ENCODE measurements at regions not wholly inside any gene's neighbourhood (a gene's known extent, or its start where the extent isn't known, plus 50 kb on each side); places are given as distances from the start of the nearest gene placed in this dataset.

DNA sequence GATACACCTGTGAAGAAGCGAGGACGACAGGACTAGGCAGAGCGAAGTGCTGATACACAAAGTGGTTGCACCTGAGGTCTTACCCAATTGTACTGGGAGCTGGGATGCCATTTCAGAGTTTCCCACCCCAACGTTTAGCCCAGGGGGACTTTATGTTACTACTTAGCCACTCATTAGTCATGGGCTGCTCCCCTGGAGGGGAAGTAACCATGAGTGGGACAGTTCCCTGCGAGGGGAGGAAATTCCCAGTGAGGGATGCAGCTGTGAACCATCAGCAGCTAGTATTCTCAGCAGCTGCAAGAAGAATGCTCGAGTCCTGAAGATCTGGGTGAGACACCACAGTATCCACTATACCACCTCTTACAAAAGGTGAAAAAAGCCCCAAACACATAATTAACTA is 93.7 kb upstream of the ACTBL2 start:
- H3K4me3 ChIP-seq (ENCODE audit: low read depth, low read length), result no peak overlapping the region
- DNase-seq (ENCODE audit: low read depth), result no peak
- TF ChIP-seq MYC (IDR thresholded peaks at IDR 0.05; ENCODE audit: low read depth, low read length) (no peak), POLR2A (IDR thresholded peaks at IDR 0.05; ENCODE audit: extremely low read depth, insufficient read length) (no peak)
- TF ChIP-seq, protein P1, sequence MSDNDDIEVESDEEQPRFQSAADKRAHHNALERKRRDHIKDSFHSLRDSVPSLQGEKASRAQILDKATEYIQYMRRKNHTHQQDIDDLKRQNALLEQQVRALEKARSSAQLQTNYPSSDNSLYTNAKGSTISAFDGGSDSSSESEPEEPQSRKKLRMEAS (IDR thresholded peaks at IDR 0.05; ENCODE audit: low read depth, low read length), result no peak
- TF ChIP-seq, protein P2, sequence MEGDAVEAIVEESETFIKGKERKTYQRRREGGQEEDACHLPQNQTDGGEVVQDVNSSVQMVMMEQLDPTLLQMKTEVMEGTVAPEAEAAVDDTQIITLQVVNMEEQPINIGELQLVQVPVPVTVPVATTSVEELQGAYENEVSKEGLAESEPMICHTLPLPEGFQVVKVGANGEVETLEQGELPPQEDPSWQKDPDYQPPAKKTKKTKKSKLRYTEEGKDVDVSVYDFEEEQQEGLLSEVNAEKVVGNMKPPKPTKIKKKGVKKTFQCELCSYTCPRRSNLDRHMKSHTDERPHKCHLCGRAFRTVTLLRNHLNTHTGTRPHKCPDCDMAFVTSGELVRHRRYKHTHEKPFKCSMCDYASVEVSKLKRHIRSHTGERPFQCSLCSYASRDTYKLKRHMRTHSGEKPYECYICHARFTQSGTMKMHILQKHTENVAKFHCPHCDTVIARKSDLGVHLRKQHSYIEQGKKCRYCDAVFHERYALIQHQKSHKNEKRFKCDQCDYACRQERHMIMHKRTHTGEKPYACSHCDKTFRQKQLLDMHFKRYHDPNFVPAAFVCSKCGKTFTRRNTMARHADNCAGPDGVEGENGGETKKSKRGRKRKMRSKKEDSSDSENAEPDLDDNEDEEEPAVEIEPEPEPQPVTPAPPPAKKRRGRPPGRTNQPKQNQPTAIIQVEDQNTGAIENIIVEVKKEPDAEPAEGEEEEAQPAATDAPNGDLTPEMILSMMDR (IDR thresholded peaks at IDR 0.05; ENCODE audit: low read depth, low read length), result no peak

DNA sequence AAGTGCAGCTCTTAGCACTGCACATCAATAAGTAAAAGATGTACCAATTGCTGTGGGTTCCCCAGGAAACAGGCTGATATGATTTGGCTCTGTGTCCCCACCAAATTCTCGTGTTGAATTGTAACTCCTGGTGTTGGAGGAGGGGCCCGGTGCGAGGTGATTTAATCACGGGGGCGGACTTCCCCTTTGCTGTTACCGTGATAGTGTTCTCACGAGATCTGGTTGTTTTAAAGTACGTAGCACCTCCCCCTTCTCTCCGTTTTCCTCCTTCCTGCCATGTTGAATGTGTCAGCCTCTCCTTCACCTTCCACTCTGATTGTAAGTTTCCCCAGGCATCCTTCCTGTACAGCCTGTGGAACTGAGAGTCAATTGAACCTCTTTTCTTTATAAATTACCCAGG is 93.2 kb upstream of the ACTBL2 start:
- no peak overlapping the region for H3K4me3 ChIP-seq (ENCODE audit: low read depth, low read length)
- peak; percentile 1 for DNase-seq (ENCODE audit: low read depth)
- TF ChIP-seq, protein P1 (IDR thresholded peaks at IDR 0.05; ENCODE audit: low read depth, low read length), result no peak
- TF ChIP-seq POLR2A (IDR thresholded peaks at IDR 0.05; ENCODE audit: extremely low read depth, insufficient read length) (no peak), MYC (IDR thresholded peaks at IDR 0.05; ENCODE audit: low read depth, low read length) (no peak)
- TF ChIP-seq, protein P2 (IDR thresholded peaks at IDR 0.05; ENCODE audit: low read depth, low read length), result no peak

DNA sequence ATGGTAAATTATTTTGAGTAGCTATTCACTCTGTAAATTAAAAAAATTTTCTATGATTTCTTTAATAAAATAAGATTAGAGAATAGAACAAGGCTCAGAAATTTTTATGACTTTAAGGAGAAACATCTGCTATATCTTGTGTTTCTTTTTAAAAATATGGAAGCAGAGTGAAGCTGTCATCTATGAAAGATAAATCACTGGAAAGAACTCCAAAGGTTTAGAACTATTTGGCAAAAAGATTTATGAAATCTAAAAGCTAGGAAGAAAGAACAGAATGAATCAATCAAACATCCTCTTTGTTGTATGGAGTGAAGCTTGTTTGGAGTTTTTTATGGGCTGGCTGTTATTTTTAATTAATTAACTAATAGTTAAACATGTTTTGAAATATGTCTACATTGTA is 89.8 kb upstream of the ACTBL2 start:
- H3K4me3 ChIP-seq (ENCODE audit: low read depth, low read length), result no peak overlapping the region
- TF ChIP-seq, protein P1 (IDR thresholded peaks at IDR 0.05; ENCODE audit: low read depth, low read length), result no peak

DNA sequence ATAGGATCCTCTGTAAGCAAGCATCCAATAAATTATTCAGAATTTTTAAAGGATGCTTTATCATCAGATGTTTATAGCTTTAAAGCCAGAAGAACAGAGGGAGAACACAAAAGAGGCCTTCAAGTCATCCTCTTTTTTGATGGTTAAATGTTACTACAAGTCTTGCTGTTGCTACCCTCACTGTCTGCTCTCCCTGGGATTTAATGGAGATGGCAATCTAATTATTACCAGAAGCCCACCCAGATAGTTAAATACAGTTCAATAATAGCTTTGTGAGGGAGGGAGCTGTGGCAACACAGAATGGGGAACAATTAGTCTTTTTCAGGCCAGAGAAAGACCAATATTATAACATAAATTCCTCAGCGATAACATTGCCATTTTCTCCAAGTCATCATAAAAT is 87.0 kb upstream of the ACTBL2 start:
- no peak for DNase-seq (ENCODE audit: low read depth)
- TF ChIP-seq, protein P2 (IDR thresholded peaks at IDR 0.05; ENCODE audit: low read depth, low read length), result no peak
- TF ChIP-seq POLR2A (IDR thresholded peaks at IDR 0.05; ENCODE audit: extremely low read depth, insufficient read length) (no peak), MYC (IDR thresholded peaks at IDR 0.05; ENCODE audit: low read depth, low read length) (no peak)
- TF ChIP-seq, protein P1 (IDR thresholded peaks at IDR 0.05; ENCODE audit: low read depth, low read length), result no peak
- H3K4me3 ChIP-seq (ENCODE audit: low read depth, low read length), result no peak overlapping the region

More for the DNA sequence above, 89.8 kb upstream of the ACTBL2 start:
- DNase-seq (ENCODE audit: low read depth), result no peak

DNA sequence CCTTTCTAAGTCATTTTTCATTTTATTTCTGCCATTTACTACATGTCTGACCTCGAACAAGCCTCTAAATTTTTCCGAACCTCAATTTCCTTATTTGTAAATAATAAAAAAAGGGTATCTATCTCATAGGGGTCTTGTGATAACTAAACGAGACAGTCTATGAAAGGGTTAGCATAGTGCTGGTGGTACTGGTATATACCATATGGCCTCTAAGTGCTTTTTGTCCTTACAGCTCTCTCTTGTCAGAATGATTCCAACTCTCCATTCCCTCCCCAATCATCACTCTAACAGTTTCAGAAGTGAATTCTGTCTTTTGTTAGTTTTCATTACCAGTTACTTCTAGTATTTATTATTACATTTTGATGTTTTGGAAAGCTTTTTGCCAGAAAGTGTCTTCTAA is 85.5 kb upstream of the ACTBL2 start:
- DNase-seq (ENCODE audit: low read depth), result no peak
- H3K4me3 ChIP-seq (ENCODE audit: low read depth, low read length), result no peak overlapping the region
- TF ChIP-seq POLR2A (IDR thresholded peaks at IDR 0.05; ENCODE audit: extremely low read depth, insufficient read length), result no peak
- TF ChIP-seq, protein P2 (IDR thresholded peaks at IDR 0.05; ENCODE audit: low read depth, low read length), result no peak
- TF ChIP-seq, protein P1 (IDR thresholded peaks at IDR 0.05; ENCODE audit: low read depth, low read length), result no peak
- TF ChIP-seq MYC (IDR thresholded peaks at IDR 0.05; ENCODE audit: low read depth, low read length), result no peak

DNA sequence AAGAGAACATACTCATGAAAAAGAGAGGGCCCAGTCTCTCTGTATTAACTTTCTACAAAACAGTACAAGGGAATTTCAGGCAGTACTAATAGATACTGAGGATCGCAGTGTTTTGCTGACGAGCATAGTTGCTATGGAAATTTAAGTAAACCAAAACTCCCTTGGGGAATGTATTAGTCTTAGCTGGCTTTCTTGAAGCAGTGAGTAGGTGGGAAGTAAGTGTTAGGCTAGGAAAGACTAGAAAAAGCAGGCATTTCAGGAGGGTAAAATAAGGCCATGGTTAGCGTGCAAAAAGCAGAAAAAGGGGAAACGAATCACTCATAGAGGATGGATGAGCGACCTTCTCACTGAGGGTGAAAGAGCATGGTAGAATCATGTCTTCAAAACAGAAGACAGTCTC is 84.3 kb upstream of the ACTBL2 start:
- TF ChIP-seq, protein P2 (IDR thresholded peaks at IDR 0.05; ENCODE audit: low read depth, low read length), result no peak
- TF ChIP-seq, protein P1 (IDR thresholded peaks at IDR 0.05; ENCODE audit: low read depth, low read length), result no peak
- TF ChIP-seq POLR2A (IDR thresholded peaks at IDR 0.05; ENCODE audit: extremely low read depth, insufficient read length) (no peak), MYC (IDR thresholded peaks at IDR 0.05; ENCODE audit: low read depth, low read length) (no peak)
- DNase-seq (ENCODE audit: low read depth), result peak; percentile 1
- no peak overlapping the region for H3K4me3 ChIP-seq (ENCODE audit: low read depth, low read length)
